ENCODE measurements at regions not wholly inside any gene's neighbourhood (a gene's known extent, or its start where the extent isn't known, plus 50 kb on each side); places are given as distances from the start of the nearest gene placed in this dataset.
"Not testable (repeated sequence)": the region's sequence is repeated elsewhere in the genome, so short reads cannot be mapped to it uniquely, and the experiment has no call there.

- ATAC-seq (ENCODE audit: low read depth) (no peak), DNase-seq (no peak)
- Mint-ChIP-seq H3K4me1 (no peaks in the 10 kb centered on the region), H3K36me3 (ENCODE audit: low read depth) (no peaks in the 10 kb centered on the region), H3K9me3 (peaks cover 1% of the 10 kb centered on the region), H3K27me3 (no peaks in the 10 kb centered on the region), H3K27ac (no peak overlapping the region), H3K4me3 (no peak overlapping the region)
- intact Hi-C loops (cut with micrococcal nuclease) = no loop called here
- TF ChIP-seq, protein P1, sequence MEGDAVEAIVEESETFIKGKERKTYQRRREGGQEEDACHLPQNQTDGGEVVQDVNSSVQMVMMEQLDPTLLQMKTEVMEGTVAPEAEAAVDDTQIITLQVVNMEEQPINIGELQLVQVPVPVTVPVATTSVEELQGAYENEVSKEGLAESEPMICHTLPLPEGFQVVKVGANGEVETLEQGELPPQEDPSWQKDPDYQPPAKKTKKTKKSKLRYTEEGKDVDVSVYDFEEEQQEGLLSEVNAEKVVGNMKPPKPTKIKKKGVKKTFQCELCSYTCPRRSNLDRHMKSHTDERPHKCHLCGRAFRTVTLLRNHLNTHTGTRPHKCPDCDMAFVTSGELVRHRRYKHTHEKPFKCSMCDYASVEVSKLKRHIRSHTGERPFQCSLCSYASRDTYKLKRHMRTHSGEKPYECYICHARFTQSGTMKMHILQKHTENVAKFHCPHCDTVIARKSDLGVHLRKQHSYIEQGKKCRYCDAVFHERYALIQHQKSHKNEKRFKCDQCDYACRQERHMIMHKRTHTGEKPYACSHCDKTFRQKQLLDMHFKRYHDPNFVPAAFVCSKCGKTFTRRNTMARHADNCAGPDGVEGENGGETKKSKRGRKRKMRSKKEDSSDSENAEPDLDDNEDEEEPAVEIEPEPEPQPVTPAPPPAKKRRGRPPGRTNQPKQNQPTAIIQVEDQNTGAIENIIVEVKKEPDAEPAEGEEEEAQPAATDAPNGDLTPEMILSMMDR (IDR thresholded peaks at IDR 0.05) = no peak
- ChIA-PET CTCF (no interaction called here), POLR2A (no interaction called here)
Observed at GRCh38 chr6:153485072-153485471, 354.0 kb upstream of the RGS17 start.

DNA sequence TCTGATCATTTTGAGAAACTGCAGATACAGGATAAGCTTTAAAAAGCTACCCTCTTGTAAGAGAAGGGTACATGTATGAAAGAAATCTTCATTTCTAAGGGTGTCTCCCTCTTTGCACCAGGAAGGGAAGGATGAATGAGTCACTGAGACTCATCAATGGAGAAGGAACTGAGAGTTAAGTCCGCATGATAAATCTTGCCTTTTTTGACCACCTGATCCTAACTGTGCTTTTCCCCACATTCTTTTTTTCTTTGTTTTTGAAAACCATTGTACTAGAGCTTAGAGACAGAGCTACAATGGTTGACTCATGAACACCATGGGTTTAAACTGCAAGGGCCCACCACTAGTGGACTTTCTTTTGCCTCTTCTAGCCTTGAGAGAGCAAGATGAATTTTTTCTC lies 353.0 kb upstream of the RGS17 start:
- Mint-ChIP-seq H3K27me3 (no peaks in the 10 kb centered on the region), H3K36me3 (ENCODE audit: low read depth) (no peaks in the 10 kb centered on the region), H3K4me3 (no peak overlapping the region), H3K4me1 (no peaks in the 10 kb centered on the region), H3K27ac (no peak overlapping the region), H3K9me3 (peaks cover 1% of the 10 kb centered on the region)
- ATAC-seq (ENCODE audit: low read depth) = no peak
- intact Hi-C loops (cut with micrococcal nuclease) = no loop called here
- POLR2A ChIA-PET = no interaction called here
- CTCF ChIA-PET = no interaction called here
- TF ChIP-seq, protein P1 (IDR thresholded peaks at IDR 0.05) = no peak
- no peak for DNase-seq

DNA sequence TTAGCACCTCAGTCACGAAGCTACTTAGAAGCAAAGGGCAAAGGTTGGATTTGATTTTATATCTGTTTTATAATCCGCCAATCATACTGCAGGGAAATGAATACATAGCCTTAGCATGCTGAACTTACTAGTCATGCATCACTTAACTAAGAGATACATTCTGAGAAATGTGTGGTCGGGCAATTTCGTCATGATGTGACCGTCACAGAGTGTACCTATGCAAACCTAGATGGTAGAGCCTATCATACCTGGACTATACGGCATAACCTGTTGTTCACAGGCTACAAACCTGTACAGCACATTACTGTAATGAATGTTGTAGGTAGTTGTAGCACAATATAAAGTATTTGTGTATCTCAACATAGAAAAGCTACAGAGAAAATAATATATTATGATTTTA lies 345.2 kb upstream of the RGS17 start:
- no peaks in the 10 kb centered on the region for H3K27me3 Mint-ChIP-seq
- no peaks in the 10 kb centered on the region for H3K36me3 Mint-ChIP-seq (ENCODE audit: low read depth)
- intact Hi-C loops (cut with micrococcal nuclease) = no loop called here
- no peak overlapping the region for H3K27ac Mint-ChIP-seq
- ATAC-seq (ENCODE audit: low read depth) (no peak), DNase-seq (no peak)
- TF ChIP-seq, protein P1 (IDR thresholded peaks at IDR 0.05) = no peak
- CTCF ChIA-PET = interaction anchor here (1.0 kb wide), 1 partner anchor 1016 kb away, joined by 3 read pairs; no protein-coding TSS in a partner anchor
- POLR2A ChIA-PET = no interaction called here
- H3K9me3 Mint-ChIP-seq = peaks cover 3% of the 10 kb centered on the region
- H3K4me1 Mint-ChIP-seq = no peaks in the 10 kb centered on the region
- no peak overlapping the region for H3K4me3 Mint-ChIP-seq

- no peak overlapping the region for H3K27ac Mint-ChIP-seq
- no peaks in the 10 kb centered on the region for H3K36me3 Mint-ChIP-seq (ENCODE audit: low read depth)
- H3K4me1 Mint-ChIP-seq = no peaks in the 10 kb centered on the region
- H3K9me3 Mint-ChIP-seq = peaks cover 2% of the 10 kb centered on the region
- ChIA-PET CTCF (no interaction called here), POLR2A (no interaction called here)
- ATAC-seq (ENCODE audit: low read depth) = no peak
- intact Hi-C loops (cut with micrococcal nuclease) = no loop called here
- H3K4me3 Mint-ChIP-seq = no peak overlapping the region
- H3K27me3 Mint-ChIP-seq = no peaks in the 10 kb centered on the region
- DNase-seq = no peak
- TF ChIP-seq, protein P1 (IDR thresholded peaks at IDR 0.05) = no peak
Observed at GRCh38 chr6:153465050-153465449, 334.0 kb upstream of the RGS17 start.

DNA sequence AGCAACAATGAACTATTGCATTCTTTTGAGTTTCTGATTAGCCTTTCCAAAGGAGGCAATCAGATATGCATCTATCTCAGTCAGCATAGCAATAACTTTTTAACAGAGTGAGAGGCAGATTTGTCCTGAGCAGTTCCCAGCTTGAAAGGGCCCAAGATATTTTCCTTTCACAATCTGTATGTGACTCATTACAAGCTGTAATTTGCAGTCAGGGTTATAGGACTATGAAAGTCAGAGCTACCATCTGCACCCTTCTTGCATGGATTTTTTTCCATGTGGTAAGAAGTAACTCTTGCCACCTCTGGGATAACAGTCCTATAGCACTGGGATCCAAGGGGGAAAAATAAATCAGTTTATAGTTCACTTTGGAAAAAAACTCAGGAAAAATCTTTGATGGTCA lies 318.2 kb upstream of the RGS17 start:
- TF ChIP-seq, protein P1 (IDR thresholded peaks at IDR 0.05) = no peak
- no peaks in the 10 kb centered on the region for H3K27me3 Mint-ChIP-seq

GRCh38 chr6:153442749-153443148 lies 311.7 kb upstream of the RGS17 start:
- H3K36me3 Mint-ChIP-seq (ENCODE audit: low read depth); H3K4me3 Mint-ChIP-seq; intact Hi-C loops (cut with micrococcal nuclease): not testable (repeated sequence)

More for the DNA sequence above, 318.2 kb upstream of the RGS17 start:
- no peak overlapping the region for H3K27ac Mint-ChIP-seq
- no peak for ATAC-seq (ENCODE audit: low read depth)
- no peak for DNase-seq
- H3K36me3 Mint-ChIP-seq (ENCODE audit: low read depth) = no peaks in the 10 kb centered on the region
- intact Hi-C loops (cut with micrococcal nuclease) = no loop called here
- H3K9me3 Mint-ChIP-seq = peaks cover 12% of the 10 kb centered on the region
- no peaks in the 10 kb centered on the region for H3K4me1 Mint-ChIP-seq
- POLR2A ChIA-PET = no interaction called here
- no peak overlapping the region for H3K4me3 Mint-ChIP-seq
- CTCF ChIA-PET = no interaction called here

More at GRCh38 chr6:153442749-153443148, 311.7 kb upstream of the RGS17 start:
- H3K4me1 Mint-ChIP-seq; DNase-seq; CTCF ChIA-PET; H3K27ac Mint-ChIP-seq; ATAC-seq (ENCODE audit: low read depth); H3K27me3 Mint-ChIP-seq; POLR2A ChIA-PET; H3K9me3 Mint-ChIP-seq: not testable (repeated sequence)
